WI38 (cell line): ENCODE measurements at regions not wholly inside any gene's neighbourhood (a gene's known extent, or its start where the extent isn't known, plus 50 kb on each side); places are given as distances from the start of the nearest gene placed in this dataset.
A peak's percentile ranks its signal among the peaks of the same experiment; 100 is the strongest.

Experiments used
- H3K4me3 ChIP-seq: 2 replicates; pipeline ENCODE4 v1.5.1; 2011; ENCODE audit warnings: low read depth, mild to moderate bottlenecking, control low read depth, low read length
- TF ChIP-seq, protein P1 (sequence below): IDR thresholded peaks from 2 replicates; pipeline ENCODE4 v1.5.1; 2012; ENCODE audit warnings: low read depth, mild to moderate bottlenecking, control low read depth, low read length

DNA sequence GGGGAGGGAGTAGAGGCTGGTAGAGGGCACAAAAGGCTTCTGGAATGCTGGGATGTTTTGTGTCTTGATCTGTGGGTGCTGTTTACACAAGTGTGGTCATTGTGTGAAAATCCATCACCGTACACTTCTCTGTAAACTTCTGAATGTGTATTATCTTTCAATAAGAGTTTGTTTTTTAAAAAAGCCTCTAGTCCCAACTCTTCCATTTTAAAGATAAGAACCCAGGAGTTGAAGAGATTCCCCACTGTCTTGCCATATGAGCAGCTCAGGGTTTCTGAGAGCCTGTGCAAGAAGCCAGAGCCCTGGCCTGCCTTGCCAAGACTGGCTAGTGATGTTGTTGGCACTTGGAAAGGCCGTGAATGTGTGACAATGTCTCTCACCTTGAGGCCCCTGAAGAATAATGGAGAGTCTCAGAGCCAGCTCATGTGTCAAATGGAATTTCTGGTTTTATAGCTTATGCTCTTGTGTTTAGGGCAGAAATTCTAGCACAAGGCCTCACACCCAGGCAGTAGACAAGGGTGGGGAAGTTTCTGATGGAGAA, 57.5 kb upstream of the NPAS1 start:
- no peak overlapping the region for H3K4me3 ChIP-seq
- TF ChIP-seq, protein P1, sequence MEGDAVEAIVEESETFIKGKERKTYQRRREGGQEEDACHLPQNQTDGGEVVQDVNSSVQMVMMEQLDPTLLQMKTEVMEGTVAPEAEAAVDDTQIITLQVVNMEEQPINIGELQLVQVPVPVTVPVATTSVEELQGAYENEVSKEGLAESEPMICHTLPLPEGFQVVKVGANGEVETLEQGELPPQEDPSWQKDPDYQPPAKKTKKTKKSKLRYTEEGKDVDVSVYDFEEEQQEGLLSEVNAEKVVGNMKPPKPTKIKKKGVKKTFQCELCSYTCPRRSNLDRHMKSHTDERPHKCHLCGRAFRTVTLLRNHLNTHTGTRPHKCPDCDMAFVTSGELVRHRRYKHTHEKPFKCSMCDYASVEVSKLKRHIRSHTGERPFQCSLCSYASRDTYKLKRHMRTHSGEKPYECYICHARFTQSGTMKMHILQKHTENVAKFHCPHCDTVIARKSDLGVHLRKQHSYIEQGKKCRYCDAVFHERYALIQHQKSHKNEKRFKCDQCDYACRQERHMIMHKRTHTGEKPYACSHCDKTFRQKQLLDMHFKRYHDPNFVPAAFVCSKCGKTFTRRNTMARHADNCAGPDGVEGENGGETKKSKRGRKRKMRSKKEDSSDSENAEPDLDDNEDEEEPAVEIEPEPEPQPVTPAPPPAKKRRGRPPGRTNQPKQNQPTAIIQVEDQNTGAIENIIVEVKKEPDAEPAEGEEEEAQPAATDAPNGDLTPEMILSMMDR: no peak

DNA sequence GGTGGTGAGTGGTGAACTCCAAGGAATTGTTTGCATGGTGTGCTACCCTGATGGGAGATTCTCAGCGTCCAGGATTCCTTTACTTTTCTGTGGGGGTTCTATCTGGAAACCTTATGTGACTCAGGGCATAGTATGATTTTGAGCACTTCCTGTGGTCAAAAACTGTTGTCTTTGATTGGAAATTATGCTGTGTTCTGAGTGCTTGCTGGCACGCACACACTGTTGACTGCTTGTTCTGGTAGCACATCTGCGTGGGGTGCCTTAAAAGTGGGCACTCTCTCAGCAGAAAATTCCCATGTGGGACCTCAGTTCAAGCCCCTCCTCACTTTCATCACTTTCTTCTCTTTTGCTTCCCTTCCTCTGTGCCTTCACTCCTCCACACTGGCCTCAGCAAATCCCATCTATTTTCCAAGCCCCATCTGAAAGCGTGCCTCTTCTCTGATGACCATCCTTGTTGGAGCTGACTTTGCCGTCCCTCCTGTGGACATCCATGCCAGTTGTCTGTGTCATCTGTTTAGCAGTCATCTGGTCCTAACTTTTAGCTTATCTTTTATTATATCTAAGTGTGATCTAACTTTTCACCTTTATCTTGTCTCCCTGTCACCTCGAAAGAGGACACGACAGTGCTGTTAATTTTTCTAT, 56.4 kb upstream of the NPAS1 start:
- H3K4me3 ChIP-seq: 0 out of 2 replicates have a peak overlapping the region, but pooled peaks have one; percentile 3
- TF ChIP-seq, protein P1: no peak

DNA sequence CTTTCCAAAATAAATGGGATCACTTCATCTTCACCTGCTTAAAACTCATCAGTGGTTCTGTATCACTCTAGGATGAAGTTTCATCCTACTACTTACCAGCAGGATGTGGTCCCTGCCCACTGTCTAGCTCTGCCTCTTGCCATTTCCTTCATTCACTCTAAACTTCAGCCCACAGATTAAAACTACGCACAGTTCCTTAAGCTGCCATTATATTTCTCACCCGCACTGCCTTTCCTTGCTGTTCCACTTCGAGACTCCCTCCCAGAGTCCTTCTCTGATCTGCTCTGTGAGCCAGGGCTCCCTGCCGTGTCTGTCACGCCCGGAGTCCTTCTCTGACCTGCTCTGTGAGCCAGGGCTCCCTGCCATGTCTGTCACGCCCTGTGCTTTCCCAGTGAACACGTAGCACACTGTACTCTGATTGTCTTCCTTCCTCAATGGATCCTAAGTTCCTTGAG, 52.0 kb upstream of the NPAS1 start:
- TF ChIP-seq, protein P1: no peak
- no peak overlapping the region for H3K4me3 ChIP-seq
